ENCODE measurements at regions not wholly inside any gene's neighbourhood (a gene's known extent, or its start where the extent isn't known, plus 50 kb on each side); places are given as distances from the start of the nearest gene placed in this dataset.

DNA sequence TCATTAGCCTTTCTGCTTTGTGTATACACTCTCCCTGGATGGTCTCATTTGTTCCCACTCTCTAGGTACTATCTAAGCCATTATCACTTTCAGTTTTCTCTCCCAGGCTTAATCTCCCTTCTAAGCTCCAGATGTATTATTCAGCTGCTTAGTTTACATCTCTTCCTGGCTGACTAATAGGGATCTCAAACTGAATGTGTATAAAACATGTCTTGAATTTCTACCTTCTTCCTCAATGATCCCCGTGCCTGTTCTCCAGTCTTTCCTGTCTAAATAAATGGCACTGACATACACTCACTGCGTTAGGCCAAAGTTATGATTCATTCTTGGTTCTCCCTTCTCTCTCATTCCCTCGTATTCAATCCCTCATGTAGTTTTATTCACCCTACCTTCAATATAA is 127.3 kb downstream of the NR2F2 start:
- TF ChIP-seq, protein P1, sequence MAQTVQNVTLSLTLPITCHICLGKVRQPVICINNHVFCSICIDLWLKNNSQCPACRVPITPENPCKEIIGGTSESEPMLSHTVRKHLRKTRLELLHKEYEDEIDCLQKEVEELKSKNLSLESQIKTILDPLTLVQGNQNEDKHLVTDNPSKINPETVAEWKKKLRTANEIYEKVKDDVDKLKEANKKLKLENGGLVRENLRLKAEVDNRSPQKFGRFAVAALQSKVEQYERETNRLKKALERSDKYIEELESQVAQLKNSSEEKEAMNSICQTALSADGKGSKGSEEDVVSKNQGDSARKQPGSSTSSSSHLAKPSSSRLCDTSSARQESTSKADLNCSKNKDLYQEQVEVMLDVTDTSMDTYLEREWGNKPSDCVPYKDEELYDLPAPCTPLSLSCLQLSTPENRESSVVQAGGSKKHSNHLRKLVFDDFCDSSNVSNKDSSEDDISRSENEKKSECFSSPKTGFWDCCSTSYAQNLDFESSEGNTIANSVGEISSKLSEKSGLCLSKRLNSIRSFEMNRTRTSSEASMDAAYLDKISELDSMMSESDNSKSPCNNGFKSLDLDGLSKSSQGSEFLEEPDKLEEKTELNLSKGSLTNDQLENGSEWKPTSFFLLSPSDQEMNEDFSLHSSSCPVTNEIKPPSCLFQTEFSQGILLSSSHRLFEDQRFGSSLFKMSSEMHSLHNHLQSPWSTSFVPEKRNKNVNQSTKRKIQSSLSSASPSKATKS (CRISPR knock-in tag; IDR thresholded peaks at IDR 0.05) = no peak
- no peak for TF ChIP-seq EZH2 (IDR thresholded peaks at IDR 0.05; ENCODE audit: borderline replicate concordance, low read depth, low read length)

Measured in K562 (cell line).